Pancreas (tissue), 10 donors: ENCODE measurements at regions not wholly inside any gene's neighbourhood (a gene's known extent, or its start where the extent isn't known, plus 50 kb on each side); places are given as distances from the start of the nearest gene placed in this dataset.
"Not testable (repeated sequence)": the region's sequence is repeated elsewhere in the genome, so short reads cannot be mapped to it uniquely, and the experiment has no call there.

ENCODE experiments used
- ATAC-seq, 4 donors: fragments of 200-7000 bp; cut with Tn5 transposase; one replicate each; pipeline versions ENCODE4 v1.8.0 to v1.9.1; 2020; ENCODE audit warnings: mild to moderate bottlenecking in 4 of 4, moderate library complexity in 4 of 4
- DNase-seq, 6 donors: peaks; one replicate each; pipeline ENCODE4 v3.0.0-alpha.2; 2020
- FAIRE-seq: peaks from 2 replicates; lab custom pipeline; 2012; peaks lifted over from hg19 to GRCh38; lab: Jason Lieb, UNC
- H3K27ac ChIP-seq, 4 donors: fragments of 200-600 bp; sonication (generic); 1 replicate in 3 of 4; 2 replicates in 1 of 4; pipeline versions ENCODE4 v1.5.0 to v1.8.0; 2020
- H3K27me3 ChIP-seq, 4 donors: fragments of 200-600 bp; one replicate each; pipeline ENCODE4 v1.8.0; 2021
- H3K36me3 ChIP-seq, 3 donors: fragments of 200-600 bp; sonication (generic) in 1 of 3; one replicate each; pipeline versions ENCODE4 v1.5.0 to v1.8.0; 2020 to 2021
- H3K4me1 ChIP-seq, 3 donors: fragments of 200-600 bp; one replicate each; pipeline ENCODE4 v1.8.0; 2021
- H3K4me3 ChIP-seq, 4 donors: fragments of 200-600 bp; sonication (generic) in 2 of 4; one replicate each; pipeline versions ENCODE4 v1.5.0 to v1.8.0; 2020 to 2021
- H3K9me3 ChIP-seq, 4 donors: fragments of 200-600 bp; one replicate each; pipeline ENCODE4 v1.8.0; 2021
- CTCF ChIP-seq, 4 donors: fragments of 200-600 bp; sonication (generic) in 3 of 4; IDR thresholded peaks; one replicate each; pipeline versions ENCODE4 v1.5.0 to v1.8.0; 2021; ENCODE audit warnings: antibody characterized with exemption in 4 of 4
- WGBS, 2 donors: extraction: QIAGEN DNeasy Blood & Tissue Kit; methylation state at CpG; one replicate each; pipeline ENCODE4 v1.1.7; 2013; 5-methylcytosine and 5-hydroxymethylcytosine counted together
- intact Hi-C, 3 donors: fragments of 100-400 bp; cut with DNase I; formaldehyde crosslinking; loops; one replicate each; pipeline versions ENCODE4 v1.11.1 to v1.14.2; 2022
- donor health status: healthy with polysubstance abuse.
- donor health status: DM: no; HTN: no; CAD: no; lungs with moderate emphysema.
- donor health status: DM: no; HTN: no; CAD: no.
- donor health status: control.
- donor health status: control.
- donor health status: Bipolar disorder and iron deficiency.
- donor health status: DM: yes; HTN: yes; CAD: no.
- donor health status: DM: no; HTN: no; CAD: no.
- donor health status: DM: no; HTN: no; CAD: no.
- donor health status: DM: yes; HTN: yes; CAD: no.

- TF ChIP-seq CTCF (IDR thresholded peaks at IDR 0.05), result no peak
- FAIRE-seq, result no peak
- WGBS, 2 donors, result 69 to 73% methylated on average over 2 of the region's 2 CpGs
- H3K4me3 ChIP-seq, result no peak overlapping the region
- H3K36me3 ChIP-seq, result no peaks in the 10 kb centered on the region
- ATAC-seq, result no peak
- H3K4me1 ChIP-seq, result no peaks in the 10 kb centered on the region
- no peaks in the 10 kb centered on the region for H3K27me3 ChIP-seq
- peaks cover 0 to 6% (median 0%) of the 10 kb centered on the region in 4 donors for H3K9me3 ChIP-seq
- H3K27ac ChIP-seq, result no peak overlapping the region
- DNase-seq, result no peak
- intact Hi-C loops, result no loop called here
Observed at GRCh38 chr2:116979916-116980764, 834.4 kb upstream of the DDX18 start.

- FAIRE-seq, result no peak
- H3K27ac ChIP-seq, result no peak overlapping the region
- H3K36me3 ChIP-seq, result no peaks in the 10 kb centered on the region
- no peak for TF ChIP-seq CTCF (IDR thresholded peaks at IDR 0.05)
- no peaks in the 10 kb centered on the region for H3K4me1 ChIP-seq
- H3K9me3 ChIP-seq, result no peaks in the 10 kb centered on the region
- WGBS, 2 donors, result 61 to 69% methylated on average over 4 of the region's 4 CpGs
- ATAC-seq, result no peak
- DNase-seq, result no peak
- intact Hi-C loops, result no loop called here
- no peaks in the 10 kb centered on the region for H3K27me3 ChIP-seq
- no peak overlapping the region for H3K4me3 ChIP-seq
Observed at GRCh38 chr2:116987447-116987846, 827.0 kb upstream of the DDX18 start.

GRCh38 chr2:116988303-116988702 lies 826.2 kb upstream of the DDX18 start:
- H3K4me1 ChIP-seq, result no peaks in the 10 kb centered on the region
- intact Hi-C loops, result no loop called here
- ATAC-seq (no peak), FAIRE-seq (no peak), DNase-seq (no peak)
- H3K36me3 ChIP-seq, result no peaks in the 10 kb centered on the region
- H3K27me3 ChIP-seq, result no peaks in the 10 kb centered on the region
- TF ChIP-seq CTCF (IDR thresholded peaks at IDR 0.05), result no peak
- no peaks in the 10 kb centered on the region for H3K9me3 ChIP-seq
- no peak overlapping the region for H3K4me3 ChIP-seq
- no peak overlapping the region for H3K27ac ChIP-seq

- no peaks in the 10 kb centered on the region for H3K36me3 ChIP-seq
- ATAC-seq (no peak), DNase-seq (no peak), FAIRE-seq (no peak)
- no peaks in the 10 kb centered on the region for H3K27me3 ChIP-seq
- no peak overlapping the region for H3K27ac ChIP-seq
- 47 to 71% methylated on average over 1 of the region's 1 CpG for WGBS, 2 donors
- no peaks in the 10 kb centered on the region for H3K9me3 ChIP-seq
- no peak for TF ChIP-seq CTCF (IDR thresholded peaks at IDR 0.05)
- intact Hi-C loops, result no loop called here
- no peak overlapping the region for H3K4me3 ChIP-seq
- H3K4me1 ChIP-seq, result no peaks in the 10 kb centered on the region
Observed at GRCh38 chr2:117019357-117019756, 795.1 kb upstream of the DDX18 start.

GRCh38 chr2:117027646-117028045 lies 786.8 kb upstream of the DDX18 start:
- no peaks in the 10 kb centered on the region for H3K36me3 ChIP-seq
- intact Hi-C loops, result no loop called here
- FAIRE-seq (no peak), DNase-seq (peak in 1 of 6 donors; percentile 2), ATAC-seq (no peak)
- no peaks in the 10 kb centered on the region for H3K27me3 ChIP-seq
- TF ChIP-seq CTCF (IDR thresholded peaks at IDR 0.05), result no peak
- no peak overlapping the region for H3K4me3 ChIP-seq
- no peaks in the 10 kb centered on the region for H3K9me3 ChIP-seq
- H3K27ac ChIP-seq, result no peak overlapping the region
- no peaks in the 10 kb centered on the region for H3K4me1 ChIP-seq
- WGBS, 2 donors, result 74% methylated on average over 6 of the region's 6 CpGs

GRCh38 chr2:117028708-117029107 lies 785.8 kb upstream of the DDX18 start:
- WGBS, 2 donors, result 73 to 85% methylated on average over 18 of the region's 18 CpGs
- peak in 1 of 6 donors; percentile 5 for DNase-seq
- H3K4me3 ChIP-seq, FAIRE-seq, intact Hi-C loops, H3K4me1 ChIP-seq, H3K27ac ChIP-seq, ATAC-seq, H3K9me3 ChIP-seq, H3K27me3 ChIP-seq, H3K36me3 ChIP-seq: not testable (repeated sequence)
